HepG2 (cell line): ENCODE measurements at regions not wholly inside any gene's neighbourhood (a gene's known extent, or its start where the extent isn't known, plus 50 kb on each side); places are given as distances from the start of the nearest gene placed in this dataset.

Experiments
- ARHGAP35 ChIP-seq: sonication (generic); formaldehyde crosslinking; IDR thresholded peaks from 2 replicates; pipeline ENCODE4 v1.9.0; 2022; ENCODE audit warnings: mild to moderate bottlenecking, inconsistent platforms, moderate library complexity, missing genetic modification reagents, borderline replicate concordance
- CC2D1A ChIP-seq: sonication (generic); formaldehyde crosslinking; IDR thresholded peaks from 2 replicates; pipeline ENCODE4 v1.8.1; 2023; ENCODE audit warnings: mild to moderate bottlenecking, missing genetic modification reagents
- HDAC1 ChIP-seq: sonication (generic); formaldehyde crosslinking; IDR thresholded peaks from 2 replicates; pipeline ENCODE4 v1.5.1; 2020; ENCODE audit warnings: mild to moderate bottlenecking, missing genetic modification reagents
- IRX3 ChIP-seq: sonication (generic); formaldehyde crosslinking; IDR thresholded peaks from 2 replicates; pipeline ENCODE4 v1.8.1; 2023; ENCODE audit warnings: mild to moderate bottlenecking, low read depth, missing genetic modification reagents, borderline replicate concordance
- NFE2L2 ChIP-seq: fragments of 150-350 bp; IDR thresholded peaks from 2 replicates; pipeline ENCODE4 v1.6.1; 2014; ENCODE audit warnings: low read length
- NONO ChIP-seq, 2 experiments: fragments of 450-650 bp in 1 of 2; sonication (generic) in 1 of 2; formaldehyde crosslinking in 1 of 2; IDR thresholded peaks in 1 of 2; conservative IDR thresholded peaks in 1 of 2; 2 replicates each; pipeline versions ENCODE4 v1.6.1 to v1.8.0; 2017 to 2022; ENCODE audit warnings: mild to moderate bottlenecking in 1 of 2, missing genetic modification reagents in 1 of 2, moderate library complexity in 1 of 2
- RBAK ChIP-seq: sonication (generic); formaldehyde crosslinking; IDR thresholded peaks from 2 replicates; pipeline ENCODE4 v1.5.1; 2020; ENCODE audit warnings: mild to moderate bottlenecking, missing genetic modification reagents
- U2AF2 ChIP-seq: fragments of 200-400 bp; formaldehyde crosslinking; IDR thresholded peaks from 2 replicates; pipeline ENCODE4 v1.6.1; 2017; ENCODE audit warnings: low read depth, mild to moderate bottlenecking, low read length
- ZNF136 ChIP-seq: sonication (generic); formaldehyde crosslinking; IDR thresholded peaks from 2 replicates; pipeline ENCODE4 v1.8.1; 2022; ENCODE audit warnings: low read depth, mild to moderate bottlenecking, moderate library complexity, missing genetic modification reagents
- ZNF34 ChIP-seq: sonication (generic); formaldehyde crosslinking; IDR thresholded peaks from 2 replicates; pipeline ENCODE4 v1.4.0; 2020; ENCODE audit warnings: mild to moderate bottlenecking, missing genetic modification reagents, borderline replicate concordance
- ZNF431 ChIP-seq: sonication (generic); formaldehyde crosslinking; IDR thresholded peaks from 2 replicates; pipeline ENCODE4 v1.9.0; 2022; ENCODE audit warnings: missing genetic modification reagents, low read depth, mild to moderate bottlenecking, borderline replicate concordance
- ZNF530 ChIP-seq: sonication (generic); formaldehyde crosslinking; IDR thresholded peaks from 2 replicates; pipeline ENCODE4 v1.5.0; 2020; ENCODE audit warnings: low read depth, mild to moderate bottlenecking, missing genetic modification reagents
- ZNF558 ChIP-seq: sonication (generic); formaldehyde crosslinking; IDR thresholded peaks from 2 replicates; pipeline ENCODE4 v1.9.0; 2022; ENCODE audit warnings: mild to moderate bottlenecking, missing genetic modification reagents, borderline replicate concordance
- ZNF7 ChIP-seq: IDR thresholded peaks from 2 replicates; pipeline ENCODE4 v1.6.1; 2016; ENCODE audit warnings: missing biosample characterization, missing genetic modification reagents
- ZNF773 ChIP-seq: sonication (generic); formaldehyde crosslinking; IDR thresholded peaks from 2 replicates; pipeline ENCODE4 v1.4.0; 2020; ENCODE audit warnings: missing genetic modification reagents, borderline replicate concordance
- ZNF839 ChIP-seq: sonication (generic); formaldehyde crosslinking; IDR thresholded peaks from 2 replicates; pipeline ENCODE4 v1.4.0; 2020; ENCODE audit warnings: missing genetic modification reagents, mild to moderate bottlenecking, borderline replicate concordance
- TF ChIP-seq, protein P1 (sequence below): sonication (generic); formaldehyde crosslinking; IDR thresholded peaks from 2 replicates; pipeline ENCODE4 v1.5.0; 2020; ENCODE audit warnings: mild to moderate bottlenecking, missing genetic modification reagents
- TF ChIP-seq, protein P2 (sequence below): sonication (generic); formaldehyde crosslinking; IDR thresholded peaks from 2 replicates; pipeline ENCODE4 v1.4.0; 2020; ENCODE audit warnings: missing genetic modification reagents, borderline replicate concordance
- TF ChIP-seq, protein P3 (sequence below): sonication (generic); formaldehyde crosslinking; IDR thresholded peaks from 2 replicates; pipeline ENCODE4 v1.4.0; 2020; ENCODE audit warnings: missing genetic modification reagents

DNA sequence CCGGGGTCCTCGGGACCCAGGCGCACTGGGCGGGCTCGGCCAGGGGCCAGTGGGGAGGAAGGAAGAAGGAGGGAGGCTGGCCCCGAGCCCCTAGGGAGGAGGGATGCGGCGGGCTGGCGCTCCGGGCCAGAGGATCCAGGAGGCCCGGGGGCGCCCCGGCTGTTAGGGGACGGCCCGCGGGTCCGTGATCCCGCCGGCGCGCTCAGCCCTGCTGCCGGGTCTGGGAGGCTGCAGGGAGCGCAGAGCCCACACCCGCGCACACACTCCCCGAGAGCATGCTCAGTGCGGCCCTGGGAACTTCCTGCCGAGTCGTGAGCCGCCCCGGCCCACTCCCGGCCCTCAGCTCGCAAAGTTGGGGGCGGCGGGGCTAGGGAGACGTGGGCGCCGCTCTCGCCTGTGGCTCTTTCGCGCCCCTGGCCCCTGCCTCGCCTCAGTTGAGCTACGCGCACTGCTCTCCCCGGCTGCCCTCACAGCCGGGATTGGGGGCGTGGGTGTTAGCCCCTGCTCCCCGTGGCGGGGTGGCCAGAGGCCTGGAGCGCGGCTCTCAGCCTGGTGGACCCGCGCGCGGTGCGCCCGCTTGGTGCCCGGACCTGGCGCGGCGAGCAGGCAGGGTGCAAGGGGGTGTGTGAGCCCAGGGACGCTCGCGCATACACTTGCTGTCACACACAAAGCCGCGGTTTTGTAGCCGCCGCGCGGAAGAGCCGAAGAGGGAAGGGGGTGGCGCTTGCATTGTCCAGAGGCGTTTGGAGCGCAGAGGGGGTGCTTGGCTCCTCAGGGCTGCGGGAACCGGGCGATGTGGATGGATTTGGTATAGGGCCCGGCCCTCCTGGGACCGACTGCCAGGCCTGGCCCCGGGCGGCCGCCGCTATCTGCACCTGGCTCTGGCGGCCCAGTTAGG lies 132.9 kb upstream of the MGAT5 start (continued):
- TF ChIP-seq, protein P1, sequence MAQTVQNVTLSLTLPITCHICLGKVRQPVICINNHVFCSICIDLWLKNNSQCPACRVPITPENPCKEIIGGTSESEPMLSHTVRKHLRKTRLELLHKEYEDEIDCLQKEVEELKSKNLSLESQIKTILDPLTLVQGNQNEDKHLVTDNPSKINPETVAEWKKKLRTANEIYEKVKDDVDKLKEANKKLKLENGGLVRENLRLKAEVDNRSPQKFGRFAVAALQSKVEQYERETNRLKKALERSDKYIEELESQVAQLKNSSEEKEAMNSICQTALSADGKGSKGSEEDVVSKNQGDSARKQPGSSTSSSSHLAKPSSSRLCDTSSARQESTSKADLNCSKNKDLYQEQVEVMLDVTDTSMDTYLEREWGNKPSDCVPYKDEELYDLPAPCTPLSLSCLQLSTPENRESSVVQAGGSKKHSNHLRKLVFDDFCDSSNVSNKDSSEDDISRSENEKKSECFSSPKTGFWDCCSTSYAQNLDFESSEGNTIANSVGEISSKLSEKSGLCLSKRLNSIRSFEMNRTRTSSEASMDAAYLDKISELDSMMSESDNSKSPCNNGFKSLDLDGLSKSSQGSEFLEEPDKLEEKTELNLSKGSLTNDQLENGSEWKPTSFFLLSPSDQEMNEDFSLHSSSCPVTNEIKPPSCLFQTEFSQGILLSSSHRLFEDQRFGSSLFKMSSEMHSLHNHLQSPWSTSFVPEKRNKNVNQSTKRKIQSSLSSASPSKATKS (CRISPR knock-in tag), result no peak
- TF ChIP-seq CC2D1A (CRISPR knock-in tag) (no peak), ZNF773 (CRISPR knock-in tag) (no peak), ZNF558 (0 out of 2 replicates have a peak, but pooled peaks have one; percentile 60), NFE2L2 (no peak), U2AF2 (no peak), RBAK (CRISPR knock-in tag) (no peak), ZNF136 (CRISPR knock-in tag) (no peak; the same call in 1 of the 2 replicates), ZNF530 (CRISPR knock-in tag) (no peak), ZNF7 (CRISPR knock-in tag) (no peak), NONO (IDR thresholded peaks at IDR 0.05) (no peak), NONO (CRISPR knock-in tag; conservative IDR thresholded peaks at IDR 0.05) (peak; percentile 80), IRX3 (CRISPR knock-in tag) (peak; percentile 83; the same call in 1 of the 2 replicates), ZNF839 (CRISPR knock-in tag) (no peak), ZNF34 (0 out of 2 replicates have a peak, but pooled peaks have one; percentile 35), ARHGAP35 (CRISPR knock-in tag) (no peak; the same call in 1 of the 2 replicates), HDAC1 (CRISPR knock-in tag) (peak; percentile 89), ZNF431 (no peak)
- TF ChIP-seq, protein P2, sequence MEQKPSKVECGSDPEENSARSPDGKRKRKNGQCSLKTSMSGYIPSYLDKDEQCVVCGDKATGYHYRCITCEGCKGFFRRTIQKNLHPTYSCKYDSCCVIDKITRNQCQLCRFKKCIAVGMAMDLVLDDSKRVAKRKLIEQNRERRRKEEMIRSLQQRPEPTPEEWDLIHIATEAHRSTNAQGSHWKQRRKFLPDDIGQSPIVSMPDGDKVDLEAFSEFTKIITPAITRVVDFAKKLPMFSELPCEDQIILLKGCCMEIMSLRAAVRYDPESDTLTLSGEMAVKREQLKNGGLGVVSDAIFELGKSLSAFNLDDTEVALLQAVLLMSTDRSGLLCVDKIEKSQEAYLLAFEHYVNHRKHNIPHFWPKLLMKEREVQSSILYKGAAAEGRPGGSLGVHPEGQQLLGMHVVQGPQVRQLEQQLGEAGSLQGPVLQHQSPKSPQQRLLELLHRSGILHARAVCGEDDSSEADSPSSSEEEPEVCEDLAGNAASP (CRISPR knock-in tag), result 0 out of 2 replicates have a peak, but pooled peaks have one; percentile 15
- TF ChIP-seq, protein P3, sequence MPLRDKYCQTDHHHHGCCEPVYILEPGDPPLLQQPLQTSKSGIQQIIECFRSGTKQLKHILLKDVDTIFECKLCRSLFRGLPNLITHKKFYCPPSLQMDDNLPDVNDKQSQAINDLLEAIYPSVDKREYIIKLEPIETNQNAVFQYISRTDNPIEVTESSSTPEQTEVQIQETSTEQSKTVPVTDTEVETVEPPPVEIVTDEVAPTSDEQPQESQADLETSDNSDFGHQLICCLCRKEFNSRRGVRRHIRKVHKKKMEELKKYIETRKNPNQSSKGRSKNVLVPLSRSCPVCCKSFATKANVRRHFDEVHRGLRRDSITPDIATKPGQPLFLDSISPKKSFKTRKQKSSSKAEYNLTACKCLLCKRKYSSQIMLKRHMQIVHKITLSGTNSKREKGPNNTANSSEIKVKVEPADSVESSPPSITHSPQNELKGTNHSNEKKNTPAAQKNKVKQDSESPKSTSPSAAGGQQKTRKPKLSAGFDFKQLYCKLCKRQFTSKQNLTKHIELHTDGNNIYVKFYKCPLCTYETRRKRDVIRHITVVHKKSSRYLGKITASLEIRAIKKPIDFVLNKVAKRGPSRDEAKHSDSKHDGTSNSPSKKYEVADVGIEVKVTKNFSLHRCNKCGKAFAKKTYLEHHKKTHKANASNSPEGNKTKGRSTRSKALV (CRISPR knock-in tag), result peak; percentile 100
